ENCODE measurements at regions not wholly inside any gene's neighbourhood (a gene's known extent, or its start where the extent isn't known, plus 50 kb on each side); places are given as distances from the start of the nearest gene placed in this dataset.

- TF ChIP-seq CTCF (IDR thresholded peaks at IDR 0.05) (no peak), POLR2A (IDR thresholded peaks at IDR 0.05) (no peak)
Observed at GRCh38 chr4:123609829-123610228, 213.2 kb downstream of the SPRY1 start.
